ENCODE measurements at regions not wholly inside any gene's neighbourhood (a gene's known extent, or its start where the extent isn't known, plus 50 kb on each side); places are given as distances from the start of the nearest gene placed in this dataset.

GRCh38 chr2:10238991-10239485, 63.7 kb upstream of the HPCAL1 start:
- Histone ChIP-seq H3K36me3 (no peaks in the 10 kb centered on the region), H3K4me1 (no peaks in the 10 kb centered on the region), H3K27ac (no peak overlapping the region), H3K4me3 (no peak overlapping the region), H3K9me3 (no peaks in the 10 kb centered on the region), H3K27me3 (peaks cover 5% of the 10 kb centered on the region)
- 74% methylated on average over 6 of the region's 13 CpGs for WGBS
- TF ChIP-seq POLR2A (IDR thresholded peaks at IDR 0.05), result no peak
- no peak for TF ChIP-seq EP300 (IDR thresholded peaks at IDR 0.05)
- no peak for TF ChIP-seq CTCF (IDR thresholded peaks at IDR 0.05)
- no peak for TF ChIP-seq POLR2AphosphoS5 (IDR thresholded peaks at IDR 0.05)
- peak in 1 of 2 donors; percentile 47 for DNase-seq (ENCODE audit: low spot score in 2 of 2)

GRCh38 chr2:10239561-10239967, 63.1 kb upstream of the HPCAL1 start:
- no peaks in the 10 kb centered on the region for H3K9me3 ChIP-seq
- no peaks in the 10 kb centered on the region for H3K36me3 ChIP-seq
- TF ChIP-seq EP300 (IDR thresholded peaks at IDR 0.05) (no peak), CTCF (IDR thresholded peaks at IDR 0.05) (no peak), POLR2A (IDR thresholded peaks at IDR 0.05) (no peak), POLR2AphosphoS5 (IDR thresholded peaks at IDR 0.05) (no peak)
- no peak overlapping the region for H3K27ac ChIP-seq
- peak in 1 of 2 donors; percentile 33 for DNase-seq (ENCODE audit: low spot score in 2 of 2)
- 71% methylated on average over 14 of the region's 14 CpGs for WGBS
- no peak overlapping the region for H3K4me3 ChIP-seq
- H3K4me1 ChIP-seq, result no peaks in the 10 kb centered on the region
- H3K27me3 ChIP-seq, result peaks cover 5% of the 10 kb centered on the region

- peak in 1 of 2 donors; percentile 27 for DNase-seq (ENCODE audit: low spot score in 2 of 2)
- TF ChIP-seq EP300 (IDR thresholded peaks at IDR 0.05) (no peak), CTCF (IDR thresholded peaks at IDR 0.05) (no peak), POLR2AphosphoS5 (IDR thresholded peaks at IDR 0.05) (no peak), POLR2A (IDR thresholded peaks at IDR 0.05) (no peak)
- no peak overlapping the region for H3K4me3 ChIP-seq
- peaks cover 5% of the 10 kb centered on the region for H3K27me3 ChIP-seq
- no peaks in the 10 kb centered on the region for H3K9me3 ChIP-seq
- H3K4me1 ChIP-seq, result no peaks in the 10 kb centered on the region
- WGBS, result 83% methylated on average over 2 of the region's 18 CpGs
- H3K36me3 ChIP-seq, result no peaks in the 10 kb centered on the region
- H3K27ac ChIP-seq, result no peak overlapping the region
These were observed 62.5 kb upstream of the HPCAL1 start for GRCh38 chr2:10240161-10240681.

- Histone ChIP-seq H3K27me3 (peaks cover 1% of the 10 kb centered on the region), H3K9me3 (no peaks in the 10 kb centered on the region), H3K4me3 (no peak overlapping the region), H3K27ac (no peak overlapping the region), H3K36me3 (no peaks in the 10 kb centered on the region), H3K4me1 (no peaks in the 10 kb centered on the region)
- TF ChIP-seq POLR2AphosphoS5 (IDR thresholded peaks at IDR 0.05) (no peak), CTCF (IDR thresholded peaks at IDR 0.05) (no peak), POLR2A (IDR thresholded peaks at IDR 0.05) (no peak), EP300 (IDR thresholded peaks at IDR 0.05) (no peak)
- 89% methylated on average over 16 of the region's 21 CpGs for WGBS
- DNase-seq (ENCODE audit: low spot score in 2 of 2), result peak in 1 of 2 donors; percentile 48
These were observed 61.6 kb upstream of the HPCAL1 start for GRCh38 chr2:10240911-10241610.

DNA sequence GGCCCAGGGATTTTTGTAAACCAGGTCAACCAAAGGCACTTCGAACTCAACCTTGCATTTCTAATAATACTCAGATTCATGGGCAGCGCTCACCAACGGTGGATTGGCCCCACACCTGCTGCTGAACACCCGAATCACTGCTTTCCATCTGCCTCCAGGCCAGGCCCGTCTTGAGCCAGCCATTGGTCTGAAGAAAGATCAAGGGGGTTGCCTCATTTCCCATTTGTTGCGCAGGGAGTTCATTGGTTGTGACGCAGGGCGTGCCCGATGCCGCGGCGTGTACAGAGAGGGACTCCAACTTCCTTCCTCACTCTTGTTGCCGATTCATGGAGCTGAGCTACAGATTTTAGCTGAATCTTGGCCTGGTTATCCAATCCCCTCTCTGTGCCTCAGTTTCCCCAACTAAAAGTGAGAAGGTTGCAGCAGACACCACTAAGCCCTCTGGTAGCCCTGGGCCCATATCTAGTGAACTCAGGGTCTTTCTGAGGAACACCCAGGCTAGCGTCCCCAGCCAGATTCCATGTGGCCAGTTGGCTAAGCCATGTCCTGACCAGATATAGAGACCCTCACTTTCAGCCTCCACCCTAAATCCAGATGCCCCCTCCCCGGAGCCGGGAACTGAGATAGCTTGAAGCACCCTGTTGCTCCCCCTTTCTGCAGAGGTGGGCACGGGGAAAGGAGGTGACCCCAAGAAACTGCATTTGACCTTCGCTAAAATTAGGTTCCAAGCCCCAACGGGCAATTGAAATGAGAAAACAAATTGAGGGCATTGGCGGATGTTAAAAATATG, 60.9 kb upstream of the HPCAL1 start:
- Histone ChIP-seq H3K9me3 (no peaks in the 10 kb centered on the region), H3K27me3 (no peaks in the 10 kb centered on the region), H3K36me3 (no peaks in the 10 kb centered on the region), H3K27ac (no peak overlapping the region), H3K4me3 (no peak overlapping the region), H3K4me1 (no peaks in the 10 kb centered on the region)
- whole genome bisulfite sequencing, result 88% methylated on average over 19 of the region's 20 CpGs
- TF ChIP-seq EP300 (IDR thresholded peaks at IDR 0.05) (no peak), CTCF (IDR thresholded peaks at IDR 0.05) (no peak), POLR2AphosphoS5 (IDR thresholded peaks at IDR 0.05) (no peak), POLR2A (IDR thresholded peaks at IDR 0.05) (no peak)
- peak in 1 of 2 donors; percentile 36 for DNase-seq (ENCODE audit: low spot score in 2 of 2)
